H9 (cell line): ENCODE measurements at regions not wholly inside any gene's neighbourhood (a gene's known extent, or its start where the extent isn't known, plus 50 kb on each side); places are given as distances from the start of the nearest gene placed in this dataset.

ENCODE experiments used
- DNase-seq: peaks from one replicate; pipeline ENCODE4 v3.0.0-alpha.2; 2017
- H2AFZ ChIP-seq: one replicate; pipeline ENCODE4 v1.6.1; 2013; ENCODE audit warnings: mild to moderate bottlenecking, low read length, control low read depth, moderate library complexity
- H2AK5ac ChIP-seq: 2 replicates; pipeline ENCODE4 v1.6.1; 2013; ENCODE audit warnings: low read length, control low read depth, mixed read lengths; ENCODE audit not compliant: insufficient read length
- H2BK120ac ChIP-seq: one replicate; pipeline ENCODE4 v1.6.1; 2013; ENCODE audit warnings: low read depth, mild to moderate bottlenecking, low read length, control low read depth, inconsistent platforms; ENCODE audit not compliant: poor library complexity, severe bottlenecking
- H2BK12ac ChIP-seq: 2 replicates; pipeline ENCODE4 v1.6.1; 2013; ENCODE audit warnings: low read length, control low read depth, mixed read lengths, low read depth; ENCODE audit not compliant: insufficient read length
- H2BK15ac ChIP-seq: 2 replicates; pipeline ENCODE4 v1.6.1; 2013; ENCODE audit warnings: low read depth, low read length, control low read depth
- H2BK20ac ChIP-seq: one replicate; pipeline ENCODE4 v1.6.1; 2013; ENCODE audit warnings: low read depth, mild to moderate bottlenecking, low read length, control low read depth, inconsistent platforms; ENCODE audit not compliant: poor library complexity, severe bottlenecking
- H2BK5ac ChIP-seq: 2 replicates; pipeline ENCODE4 v1.6.1; 2013; ENCODE audit warnings: low read length, control low read depth, mixed read lengths; ENCODE audit not compliant: insufficient read length
- H3K14ac ChIP-seq: 2 replicates; pipeline ENCODE4 v1.6.1; 2013; ENCODE audit warnings: low read length, control low read depth; ENCODE audit not compliant: insufficient read depth
- H3K18ac ChIP-seq: 2 replicates; pipeline ENCODE4 v1.6.1; 2013; ENCODE audit warnings: low read depth, mild to moderate bottlenecking, mixed read lengths, low read length, control low read depth; ENCODE audit not compliant: insufficient read length
- H3K23ac ChIP-seq: 2 replicates; pipeline ENCODE4 v1.6.1; 2013; ENCODE audit warnings: low read length, control low read depth, mixed read lengths, low read depth; ENCODE audit not compliant: insufficient read length
- H3K23me2 ChIP-seq: 2 replicates; pipeline ENCODE4 v1.6.1; 2013; ENCODE audit warnings: low read depth, mild to moderate bottlenecking, mixed read lengths, low read length, control low read depth; ENCODE audit not compliant: insufficient read length, poor library complexity, severe bottlenecking
- H3K27ac ChIP-seq: 2 replicates; pipeline ENCODE4 v1.5.1; 2013; ENCODE audit warnings: low read length, control low read depth, mixed read lengths, low read depth; ENCODE audit not compliant: insufficient read length
- H3K27me3 ChIP-seq: 2 replicates; pipeline ENCODE4 v1.6.1; 2013; ENCODE audit warnings: low read length, control low read depth, inconsistent platforms; ENCODE audit not compliant: insufficient read depth
- H3K4ac ChIP-seq: 2 replicates; pipeline ENCODE4 v1.6.1; 2013; ENCODE audit warnings: low read depth, mild to moderate bottlenecking, control low read depth, inconsistent platforms, low read length, moderate library complexity
- H3K4me1 ChIP-seq: 2 replicates; pipeline ENCODE4 v1.6.1; 2013; ENCODE audit warnings: low read length, control low read depth, inconsistent platforms; ENCODE audit not compliant: insufficient read depth
- H3K4me2 ChIP-seq: 2 replicates; pipeline ENCODE4 v1.6.1; 2013; ENCODE audit warnings: low read length, control low read depth, mixed read lengths; ENCODE audit not compliant: insufficient read length, insufficient read depth
- H3K56ac ChIP-seq: 2 replicates; pipeline ENCODE4 v1.6.1; 2013; ENCODE audit warnings: low read depth, mild to moderate bottlenecking, mixed read lengths, low read length, control low read depth; ENCODE audit not compliant: insufficient read length
- H3K79me1 ChIP-seq: 2 replicates; pipeline ENCODE4 v1.6.1; 2013; ENCODE audit warnings: low read depth, mild to moderate bottlenecking, moderate library complexity, low read length, control low read depth, inconsistent platforms; ENCODE audit not compliant: insufficient read depth, poor library complexity, severe bottlenecking
- H3K79me2 ChIP-seq: 2 replicates; pipeline ENCODE4 v1.6.1; 2013; ENCODE audit warnings: low read length, control low read depth, inconsistent platforms; ENCODE audit not compliant: insufficient read depth
- H3K9ac ChIP-seq: 2 replicates; pipeline ENCODE4 v1.6.1; 2013; ENCODE audit warnings: low read length, control low read depth, mixed read lengths; ENCODE audit not compliant: insufficient read length; ENCODE audit errors: extremely low read depth
- H3K9me3 ChIP-seq: one replicate; pipeline ENCODE4 v1.6.1; 2013; ENCODE audit warnings: low read depth, low read length, inconsistent platforms; ENCODE audit not compliant: control insufficient read depth
- H3T11ph ChIP-seq: one replicate; pipeline ENCODE4 v1.6.1; 2013; ENCODE audit warnings: mild to moderate bottlenecking, low read length, control low read depth, inconsistent platforms
- H4K20me1 ChIP-seq: one replicate; pipeline ENCODE4 v1.6.1; 2013; ENCODE audit not compliant: control insufficient read depth, insufficient read length, insufficient read depth
- H4K5ac ChIP-seq: 2 replicates; pipeline ENCODE4 v1.6.1; 2013; ENCODE audit warnings: low read depth, mild to moderate bottlenecking, mixed read lengths, low read length, control low read depth; ENCODE audit not compliant: insufficient read length
- H4K8ac ChIP-seq: replicated peaks from 2 replicates; pipeline ENCODE4 v1.6.1; 2013; ENCODE audit warnings: low read length, control low read depth, mixed read lengths, low read depth; ENCODE audit not compliant: insufficient read length
- H4K91ac ChIP-seq: 2 replicates; pipeline ENCODE4 v1.6.1; 2013; ENCODE audit warnings: low read depth, mild to moderate bottlenecking, moderate library complexity, mixed read lengths, low read length, control low read depth; ENCODE audit not compliant: insufficient read length
- H3K27ac Mint-ChIP-seq, 3 experiments: 2 replicates in 2 of 3; 3 replicates in 1 of 3; pipeline ENCODE4 v1.8.0; 2020 to 2021; ENCODE audit warnings: mixed read lengths in 3 of 3, mild to moderate bottlenecking in 1 of 3, moderate library complexity in 1 of 3
- H3K27me3 Mint-ChIP-seq: 2 replicates; pipeline ENCODE4 v1.8.0; 2021; ENCODE audit warnings: low read depth, mild to moderate bottlenecking, moderate library complexity, mixed read lengths
- H3K36me3 Mint-ChIP-seq, 3 experiments: 2 replicates in 2 of 3; 3 replicates in 1 of 3; pipeline ENCODE4 v1.8.0; 2020 to 2021; ENCODE audit warnings: low read depth in 3 of 3, mixed read lengths in 3 of 3; ENCODE audit not compliant: insufficient read depth in 1 of 3
- H3K4me1 Mint-ChIP-seq, 2 experiments: 2 replicates each; pipeline ENCODE4 v1.8.0; 2020; ENCODE audit warnings: mixed read lengths in 2 of 2
- H3K4me3 Mint-ChIP-seq, 2 experiments: 2 replicates in 1 of 2; 3 replicates in 1 of 2; pipeline ENCODE4 v1.8.0; 2020 to 2021; ENCODE audit warnings: mild to moderate bottlenecking in 2 of 2, mixed read lengths in 2 of 2, moderate library complexity in 1 of 2
- H3K9me3 Mint-ChIP-seq, 2 experiments: 2 replicates in 1 of 2; 3 replicates in 1 of 2; pipeline ENCODE4 v1.8.0; 2020; ENCODE audit warnings: mild to moderate bottlenecking in 2 of 2, mixed read lengths in 2 of 2, moderate library complexity in 1 of 2
- CTCF ChIP-seq: fragments of 200-600 bp; sonication (generic); conservative IDR thresholded peaks from 3 replicates; pipeline ENCODE4 v1.8.0; 2021; ENCODE audit warnings: antibody characterized with exemption, mild to moderate bottlenecking
- WGBS: extraction: QIAGEN DNeasy Blood & Tissue Kit; methylation state at CpG from one replicate; pipeline ENCODE4 v1.1.7; 2013; ENCODE audit warnings: missing lambda C conversion rate, low lambda C conversion rate, mixed read lengths; ENCODE audit not compliant: insufficient read length; ENCODE audit errors: extremely low coverage; 5-methylcytosine and 5-hydroxymethylcytosine counted together

- no peaks in the 10 kb centered on the region for H3K9me3 ChIP-seq
- no peak overlapping the region for H2AK5ac ChIP-seq
- no peak overlapping the region for H3T11ph ChIP-seq
- H3K79me1 ChIP-seq = no peaks in the 10 kb centered on the region
- no peaks in the 10 kb centered on the region for H3K27me3 ChIP-seq
- H3K14ac ChIP-seq = no peak overlapping the region
- no peak overlapping the region for H3K27ac ChIP-seq
- no peak overlapping the region for H4K91ac ChIP-seq
- no peak overlapping the region for H4K5ac ChIP-seq
- no peaks in the 10 kb centered on the region for H4K20me1 ChIP-seq
- H3K36me3 Mint-ChIP-seq = no peaks in the 10 kb centered on the region; a peak in 1 of 7 replicates
- peaks cover 4% of the 10 kb centered on the region; the same call in 1 of the 2 replicates for H3K4me1 ChIP-seq
- H3K56ac ChIP-seq = no peak overlapping the region
- DNase-seq = no peak
- no peak overlapping the region for H2BK20ac ChIP-seq
- H2AFZ ChIP-seq = no peak overlapping the region
- H2BK120ac ChIP-seq = no peak overlapping the region
- TF ChIP-seq CTCF = no peak
- H3K4me3 Mint-ChIP-seq = no peak overlapping the region
- H3K4me2 ChIP-seq = no peak overlapping the region
- no peaks in the 10 kb centered on the region for H3K23me2 ChIP-seq
- peaks cover 20% of the 10 kb centered on the region in 2 experiments for H3K4me1 Mint-ChIP-seq
- no peak overlapping the region for H2BK5ac ChIP-seq
- H3K27me3 Mint-ChIP-seq = no peaks in the 10 kb centered on the region
- H3K23ac ChIP-seq = no peak overlapping the region
- no peak overlapping the region for H3K4ac ChIP-seq
- H3K9ac ChIP-seq = no peak overlapping the region
- H2BK15ac ChIP-seq = no peak overlapping the region
- H3K79me2 ChIP-seq = no peaks in the 10 kb centered on the region
- no peak overlapping the region for H4K8ac ChIP-seq
- peak overlapping the region in 1 of 3 experiments; percentile 66; a peak in 1 of 7 replicates for H3K27ac Mint-ChIP-seq
- WGBS = no CpG with 5 or more reads among the region's 10 CpGs
- no peak overlapping the region for H3K18ac ChIP-seq
- H2BK12ac ChIP-seq = no peak overlapping the region
- no peaks in the 10 kb centered on the region for H3K9me3 Mint-ChIP-seq
These were observed 280.4 kb downstream of the HS3ST3B1 start for GRCh38 chr17:14581186-14581830.
